ENCODE measurements at regions not wholly inside any gene's neighbourhood (a gene's known extent, or its start where the extent isn't known, plus 50 kb on each side); places are given as distances from the start of the nearest gene placed in this dataset.
"Not testable (repeated sequence)": the region's sequence is repeated elsewhere in the genome, so short reads cannot be mapped to it uniquely, and the experiment has no call there.

GRCh38 chr17:83192161-83192788 lies 112.9 kb downstream of the METRNL start:
- no peak for DNase-seq

GRCh38 chr17:83192789-83193335 lies 113.5 kb downstream of the METRNL start:
- not testable (repeated sequence) for DNase-seq

- no peak for DNase-seq
Measured at GRCh38 chr17:83193336-83194185, 114.2 kb downstream of the METRNL start.

- DNase-seq: no peak
Measured at GRCh38 chr17:83194186-83194561, 114.8 kb downstream of the METRNL start.

GRCh38 chr17:83194761-83195329 lies 115.4 kb downstream of the METRNL start:
- DNase-seq: no peak

GRCh38 chr17:83195330-83196023 lies 116.1 kb downstream of the METRNL start:
- DNase-seq: no peak

GRCh38 chr17:83196024-83196365 lies 116.6 kb downstream of the METRNL start:
- no peak for DNase-seq

- no peak for DNase-seq
Measured at GRCh38 chr17:83196366-83196765, 117.0 kb downstream of the METRNL start.

- no peak for DNase-seq
Measured at GRCh38 chr17:83196973-83197880, 117.8 kb downstream of the METRNL start.

- no peak for DNase-seq
Measured at GRCh38 chr17:83198366-83199341, 119.2 kb downstream of the METRNL start.

- no peak for DNase-seq
Measured at GRCh38 chr17:83199500-83200201, 120.2 kb downstream of the METRNL start.

- DNase-seq: no peak
Measured at GRCh38 chr17:83200231-83200699, 120.9 kb downstream of the METRNL start.

- DNase-seq: no peak
Measured at GRCh38 chr17:83200751-83201150, 121.3 kb downstream of the METRNL start.

GRCh38 chr17:83201206-83202001 lies 122.0 kb downstream of the METRNL start:
- no peak for DNase-seq

GRCh38 chr17:83202002-83203000 lies 122.9 kb downstream of the METRNL start:
- DNase-seq: no peak

GRCh38 chr17:83203073-83203471 lies 123.7 kb downstream of the METRNL start:
- DNase-seq: no peak

GRCh38 chr17:83203472-83204221 lies 124.2 kb downstream of the METRNL start:
- no peak for DNase-seq
